ENCODE measurements at regions not wholly inside any gene's neighbourhood (a gene's known extent, or its start where the extent isn't known, plus 50 kb on each side); places are given as distances from the start of the nearest gene placed in this dataset.
A peak's percentile ranks its signal among the peaks of the same experiment; 100 is the strongest.

- peak; percentile 64 to 79 (median 78) for DNase-seq
- no peak overlapping the region for H3K4me3 ChIP-seq
- no peaks in the 10 kb centered on the region for H3K36me3 ChIP-seq (ENCODE audit: control insufficient read depth in 4 of 4, insufficient read depth in 4 of 4, low read length in 4 of 4)
- no peak for ATAC-seq (ENCODE audit: insufficient read depth, low FRiP score)
- peaks cover 0 to 8% (median 2%) of the 10 kb centered on the region in 5 donors for H3K4me1 ChIP-seq (ENCODE audit: control insufficient read depth in 5 of 5, insufficient read depth in 5 of 5, low read length in 5 of 5)
- H3K9ac ChIP-seq (ENCODE audit: insufficient read depth in 1 of 2, low read length in 2 of 2): no peak overlapping the region
- no peak for TF ChIP-seq CTCF (IDR thresholded peaks at IDR 0.05; ENCODE audit: control extremely low read depth, extremely low read depth)
- H3K9me3 ChIP-seq (ENCODE audit: control insufficient read depth in 4 of 4, insufficient read depth in 3 of 4, low read length in 3 of 4): peaks cover 0 to 9% (median 0%) of the 10 kb centered on the region in 4 donors
- H3K27ac ChIP-seq (ENCODE audit: low read depth in 1 of 2, low read length in 1 of 2): no peak overlapping the region
- peaks cover 0 to 15% (median 3%) of the 10 kb centered on the region in 3 donors for H3K27me3 ChIP-seq (ENCODE audit: control insufficient read depth in 3 of 3, insufficient read depth in 3 of 3, low read length in 2 of 3)
- WGBS, 2 donors: 14 to 20% methylated on average over 7 of the region's 7 CpGs
These were observed 191.5 kb upstream of the RPL38 start for GRCh38 chr17:74011966-74012365.

- peaks cover 0 to 8% (median 2%) of the 10 kb centered on the region in 5 donors for H3K4me1 ChIP-seq (ENCODE audit: control insufficient read depth in 5 of 5, insufficient read depth in 5 of 5, low read length in 5 of 5)
- ATAC-seq (ENCODE audit: insufficient read depth, low FRiP score) (no peak), DNase-seq (peak in 2 of 3 donors; percentile 34 to 45)
- no peak overlapping the region for H3K9ac ChIP-seq (ENCODE audit: insufficient read depth in 1 of 2, low read length in 2 of 2)
- peaks cover 0 to 9% (median 0%) of the 10 kb centered on the region in 4 donors for H3K9me3 ChIP-seq (ENCODE audit: control insufficient read depth in 4 of 4, insufficient read depth in 3 of 4, low read length in 3 of 4)
- H3K4me3 ChIP-seq: no peak overlapping the region
- H3K27me3 ChIP-seq (ENCODE audit: control insufficient read depth in 3 of 3, insufficient read depth in 3 of 3, low read length in 2 of 3): peaks cover 0 to 15% (median 3%) of the 10 kb centered on the region in 3 donors
- WGBS, 2 donors: 3 to 10% methylated on average over 6 of the region's 6 CpGs
- no peak for TF ChIP-seq CTCF (IDR thresholded peaks at IDR 0.05; ENCODE audit: control extremely low read depth, extremely low read depth)
- H3K27ac ChIP-seq (ENCODE audit: low read depth in 1 of 2, low read length in 1 of 2): no peak overlapping the region
- no peaks in the 10 kb centered on the region for H3K36me3 ChIP-seq (ENCODE audit: control insufficient read depth in 4 of 4, insufficient read depth in 4 of 4, low read length in 4 of 4)
These were observed 191.0 kb upstream of the RPL38 start for GRCh38 chr17:74012465-74012864.

- Histone ChIP-seq H3K9ac (ENCODE audit: insufficient read depth in 1 of 2, low read length in 2 of 2) (no peak overlapping the region), H3K27me3 (ENCODE audit: control insufficient read depth in 3 of 3, insufficient read depth in 3 of 3, low read length in 2 of 3) (peaks cover 0 to 6% (median 0%) of the 10 kb centered on the region in 3 donors), H3K27ac (ENCODE audit: low read depth in 1 of 2, low read length in 1 of 2) (no peak overlapping the region), H3K4me3 (no peak overlapping the region), H3K9me3 (ENCODE audit: control insufficient read depth in 4 of 4, insufficient read depth in 3 of 4, low read length in 3 of 4) (peaks cover 0 to 9% (median 0%) of the 10 kb centered on the region in 4 donors), H3K4me1 (ENCODE audit: control insufficient read depth in 5 of 5, insufficient read depth in 5 of 5, low read length in 5 of 5) (peaks cover 0 to 8% (median 2%) of the 10 kb centered on the region in 5 donors), H3K36me3 (ENCODE audit: control insufficient read depth in 4 of 4, insufficient read depth in 4 of 4, low read length in 4 of 4) (no peaks in the 10 kb centered on the region)
- 85 to 96% methylated on average over 5 of the region's 5 CpGs for WGBS, 2 donors
- no peak for TF ChIP-seq CTCF (IDR thresholded peaks at IDR 0.05; ENCODE audit: control extremely low read depth, extremely low read depth)
- DNase-seq: no peak
- no peak for ATAC-seq (ENCODE audit: insufficient read depth, low FRiP score)
These were observed 188.2 kb upstream of the RPL38 start for GRCh38 chr17:74015316-74015715.

GRCh38 chr17:74015990-74016389 is 187.5 kb upstream of the RPL38 start:
- 84 to 85% methylated on average over 12 of the region's 12 CpGs for whole genome bisulfite sequencing, 2 donors
- no peaks in the 10 kb centered on the region for H3K36me3 ChIP-seq (ENCODE audit: control insufficient read depth in 4 of 4, insufficient read depth in 4 of 4, low read length in 4 of 4)
- H3K9me3 ChIP-seq (ENCODE audit: control insufficient read depth in 4 of 4, insufficient read depth in 3 of 4, low read length in 3 of 4): peaks cover 0 to 9% (median 0%) of the 10 kb centered on the region in 4 donors
- DNase-seq (no peak), ATAC-seq (ENCODE audit: insufficient read depth, low FRiP score) (no peak)
- H3K27me3 ChIP-seq (ENCODE audit: control insufficient read depth in 3 of 3, insufficient read depth in 3 of 3, low read length in 2 of 3): peaks cover 0 to 6% (median 0%) of the 10 kb centered on the region in 3 donors
- H3K4me3 ChIP-seq: no peak overlapping the region
- H3K27ac ChIP-seq (ENCODE audit: low read depth in 1 of 2, low read length in 1 of 2): no peak overlapping the region
- no peak overlapping the region for H3K9ac ChIP-seq (ENCODE audit: insufficient read depth in 1 of 2, low read length in 2 of 2)
- TF ChIP-seq CTCF (IDR thresholded peaks at IDR 0.05; ENCODE audit: control extremely low read depth, extremely low read depth): no peak
- peaks cover 0 to 8% (median 4%) of the 10 kb centered on the region in 5 donors for H3K4me1 ChIP-seq (ENCODE audit: control insufficient read depth in 5 of 5, insufficient read depth in 5 of 5, low read length in 5 of 5)

Data from lung (tissue), 11 donors.